HG03354 (cell line): ENCODE measurements at regions not wholly inside any gene's neighbourhood (a gene's known extent, or its start where the extent isn't known, plus 50 kb on each side); places are given as distances from the start of the nearest gene placed in this dataset.
"Not testable (repeated sequence)": the region's sequence is repeated elsewhere in the genome, so short reads cannot be mapped to it uniquely, and the experiment has no call there.

Source experiments
- ATAC-seq: cut with Tn5 transposase; IDR thresholded peaks from one replicate; pipeline ENCODE4 v1.9.1; 2021; ENCODE audit warnings: mild to moderate bottlenecking; ENCODE audit not compliant: unreplicated experiment, poor library complexity, severe bottlenecking

GRCh38 chr13:21871382-21871781 lies 200.5 kb downstream of the FGF9 start:
- ATAC-seq, result no peak

GRCh38 chr13:21871919-21872318 lies 201.0 kb downstream of the FGF9 start:
- ATAC-seq, result no peak

- no peak for ATAC-seq
Measured at GRCh38 chr13:21872795-21873194, 201.9 kb downstream of the FGF9 start.

- ATAC-seq, result no peak
Measured at GRCh38 chr13:21875116-21875515, 204.2 kb downstream of the FGF9 start.

GRCh38 chr13:21879263-21879914 lies 208.5 kb downstream of the FGF9 start:
- no peak for ATAC-seq

- ATAC-seq, result no peak
Measured at GRCh38 chr13:21882766-21883165, 211.9 kb downstream of the FGF9 start.

- ATAC-seq, result no peak
Measured at GRCh38 chr13:21883713-21884112, 212.8 kb downstream of the FGF9 start.

GRCh38 chr13:21884299-21884909 lies 213.5 kb downstream of the FGF9 start:
- ATAC-seq, result no peak

GRCh38 chr13:21884965-21885567 lies 214.2 kb downstream of the FGF9 start:
- ATAC-seq, result no peak

GRCh38 chr13:21885714-21886224 lies 214.9 kb downstream of the FGF9 start:
- ATAC-seq, result no peak

GRCh38 chr13:21889651-21890050 lies 218.8 kb downstream of the FGF9 start:
- ATAC-seq, result no peak

GRCh38 chr13:21890220-21890619 lies 219.3 kb downstream of the FGF9 start:
- ATAC-seq, result not testable (repeated sequence)

GRCh38 chr13:21894091-21894490 lies 223.2 kb downstream of the FGF9 start:
- no peak for ATAC-seq

GRCh38 chr13:21894703-21895699 lies 224.1 kb downstream of the FGF9 start:
- no peak for ATAC-seq

GRCh38 chr13:21895779-21896178 lies 224.9 kb downstream of the FGF9 start:
- ATAC-seq, result no peak

GRCh38 chr13:21897161-21897560 lies 226.3 kb downstream of the FGF9 start:
- ATAC-seq, result no peak

GRCh38 chr13:21898459-21898858 lies 227.6 kb downstream of the FGF9 start:
- no peak for ATAC-seq

GRCh38 chr13:21898945-21899344 lies 228.1 kb downstream of the FGF9 start:
- no peak for ATAC-seq

GRCh38 chr13:21901336-21901735 lies 230.5 kb downstream of the FGF9 start:
- ATAC-seq, result no peak
